ENCODE measurements at regions not wholly inside any gene's neighbourhood (a gene's known extent, or its start where the extent isn't known, plus 50 kb on each side); places are given as distances from the start of the nearest gene placed in this dataset.

- CTCF ChIA-PET, result no interaction called here
- H3K4me3 Mint-ChIP-seq, result no peak overlapping the region
- no peaks in the 10 kb centered on the region for H3K36me3 Mint-ChIP-seq
- no peaks in the 10 kb centered on the region for H3K4me1 Mint-ChIP-seq
- DNase-seq (no peak), ATAC-seq (no peak)
- no peaks in the 10 kb centered on the region for H3K27me3 Mint-ChIP-seq
- H3K27ac Mint-ChIP-seq, result no peak overlapping the region
- peaks cover 9% of the 10 kb centered on the region for H3K9me3 Mint-ChIP-seq (ENCODE audit: low read depth)
Observed at GRCh38 chr12:130216031-130216430, 53.8 kb downstream of the FZD10 start.

DNA sequence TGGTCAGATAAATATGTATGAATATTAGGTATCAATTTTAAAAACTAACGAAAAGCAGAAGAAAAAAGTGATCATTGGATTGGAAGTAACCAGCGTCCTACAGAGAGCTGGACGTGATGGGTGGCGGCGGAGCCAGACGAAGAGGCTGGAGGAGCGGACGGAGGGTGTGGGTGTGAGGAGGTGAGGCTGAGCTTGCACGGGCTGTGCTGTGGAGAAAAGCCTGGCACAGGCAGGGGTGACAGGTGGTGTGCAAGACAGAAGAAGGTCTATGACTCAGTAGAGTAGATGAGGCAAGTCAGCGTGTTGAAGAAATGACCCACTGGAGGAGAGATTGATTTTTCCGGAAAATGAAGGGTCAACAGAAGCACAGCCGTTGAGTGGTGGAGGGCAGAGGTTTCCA lies 56.4 kb downstream of the FZD10 start:
- Mint-ChIP-seq H3K36me3 (no peaks in the 10 kb centered on the region), H3K27ac (no peak overlapping the region), H3K27me3 (no peaks in the 10 kb centered on the region), H3K4me3 (no peak overlapping the region), H3K9me3 (ENCODE audit: low read depth) (peaks cover 9% of the 10 kb centered on the region), H3K4me1 (no peaks in the 10 kb centered on the region)
- ATAC-seq, result no peak
- CTCF ChIA-PET, result no interaction called here
- no peak for DNase-seq

DNA sequence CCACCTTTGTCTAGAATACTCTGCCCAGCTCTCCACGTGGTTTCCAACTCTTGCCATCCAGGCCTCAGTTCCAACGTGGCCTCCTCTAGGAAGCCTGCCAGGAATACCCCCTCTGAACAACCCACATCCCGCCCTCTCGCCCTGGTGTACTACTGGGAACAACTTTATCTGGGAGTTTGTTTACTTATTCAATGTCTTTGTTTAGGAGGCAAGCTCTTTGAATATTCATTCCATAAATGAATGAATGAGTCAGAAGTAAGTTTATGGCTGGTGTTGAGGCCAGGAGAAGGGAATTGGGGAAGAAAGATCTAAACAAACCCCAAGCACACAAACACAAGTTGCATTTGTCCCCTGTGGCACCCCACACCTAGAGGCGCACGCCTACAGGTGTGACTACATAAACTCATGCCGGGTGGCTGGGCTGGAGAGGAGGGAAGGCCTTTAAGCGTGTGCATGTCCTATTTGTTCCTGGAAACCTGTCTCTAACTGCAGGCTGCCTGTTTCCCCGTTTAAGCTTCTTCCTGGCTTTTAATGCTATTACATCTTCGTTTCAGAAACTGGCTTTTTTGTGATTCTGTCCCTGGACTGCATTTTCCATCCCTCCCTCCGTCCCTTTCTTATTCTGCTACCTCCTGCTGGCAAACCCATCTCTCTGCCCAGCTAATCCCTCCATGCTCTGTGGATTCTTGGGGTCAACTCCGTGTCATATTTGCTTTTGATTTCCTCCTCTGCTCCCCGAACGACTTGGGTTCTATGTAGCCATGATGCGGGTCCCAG lies 57.9 kb downstream of the FZD10 start:
- no peak overlapping the region for H3K4me3 Mint-ChIP-seq
- ATAC-seq, result no peak

GRCh38 chr12:130220706-130221100 lies 58.4 kb downstream of the FZD10 start:
- DNase-seq (no peak), ATAC-seq (no peak)
- Mint-ChIP-seq H3K27ac (no peak overlapping the region), H3K4me1 (no peaks in the 10 kb centered on the region), H3K36me3 (no peaks in the 10 kb centered on the region), H3K4me3 (no peak overlapping the region), H3K9me3 (ENCODE audit: low read depth) (peaks cover 5% of the 10 kb centered on the region), H3K27me3 (no peaks in the 10 kb centered on the region)
- CTCF ChIA-PET, result no interaction called here

More for the DNA sequence above, 57.9 kb downstream of the FZD10 start:
- Mint-ChIP-seq H3K9me3 (ENCODE audit: low read depth) (peaks cover 5% of the 10 kb centered on the region), H3K27me3 (no peaks in the 10 kb centered on the region), H3K4me1 (no peaks in the 10 kb centered on the region), H3K27ac (no peak overlapping the region), H3K36me3 (no peaks in the 10 kb centered on the region)
- no peak for DNase-seq
- CTCF ChIA-PET, result no interaction called here

GRCh38 chr12:130222519-130223218 lies 60.4 kb downstream of the FZD10 start:
- Mint-ChIP-seq H3K27me3 (no peaks in the 10 kb centered on the region), H3K27ac (no peak overlapping the region), H3K36me3 (no peaks in the 10 kb centered on the region), H3K4me1 (no peaks in the 10 kb centered on the region), H3K9me3 (ENCODE audit: low read depth) (peaks cover 7% of the 10 kb centered on the region), H3K4me3 (no peak overlapping the region)
- CTCF ChIA-PET, result no interaction called here
- ATAC-seq (no peak), DNase-seq (no peak)

DNA sequence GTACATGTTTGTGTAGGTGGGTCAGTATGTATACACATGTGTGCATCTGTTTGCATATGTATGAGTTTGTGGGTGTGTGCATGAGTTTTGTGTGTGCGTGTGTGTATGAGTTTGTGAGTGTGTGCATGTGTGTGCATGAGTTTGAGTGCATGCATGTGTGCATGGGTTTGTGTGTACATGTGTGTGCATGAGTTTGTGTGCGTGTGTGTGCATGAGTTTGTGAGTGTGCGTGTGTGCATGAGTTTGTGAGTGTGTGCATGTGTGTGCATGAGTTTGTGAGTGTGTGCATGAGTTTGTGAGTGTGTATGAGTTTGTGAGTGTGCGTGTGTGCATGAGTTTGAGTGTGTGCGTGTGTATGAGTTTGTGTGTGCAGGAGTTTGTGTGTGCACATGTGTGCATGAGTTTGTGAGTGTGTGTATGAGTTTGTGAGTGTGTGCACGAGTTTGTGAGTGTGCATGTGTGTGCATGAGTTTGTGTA lies 61.5 kb downstream of the FZD10 start:
- Mint-ChIP-seq H3K27me3 (no peaks in the 10 kb centered on the region), H3K27ac (no peak overlapping the region), H3K4me3 (no peak overlapping the region), H3K4me1 (no peaks in the 10 kb centered on the region), H3K36me3 (no peaks in the 10 kb centered on the region), H3K9me3 (ENCODE audit: low read depth) (peaks cover 2% of the 10 kb centered on the region)
- ATAC-seq (no peak), DNase-seq (no peak)
- CTCF ChIA-PET, result no interaction called here

GRCh38 chr12:130224613-130225012 lies 62.3 kb downstream of the FZD10 start:
- Mint-ChIP-seq H3K36me3 (no peaks in the 10 kb centered on the region), H3K9me3 (ENCODE audit: low read depth) (peaks cover 4% of the 10 kb centered on the region), H3K27me3 (no peaks in the 10 kb centered on the region), H3K27ac (no peak overlapping the region), H3K4me3 (no peak overlapping the region), H3K4me1 (no peaks in the 10 kb centered on the region)
- DNase-seq (no peak), ATAC-seq (no peak)
- CTCF ChIA-PET, result no interaction called here

- Mint-ChIP-seq H3K9me3 (ENCODE audit: low read depth) (peaks cover 6% of the 10 kb centered on the region), H3K4me3 (no peak overlapping the region), H3K27ac (no peak overlapping the region), H3K27me3 (no peaks in the 10 kb centered on the region), H3K4me1 (no peaks in the 10 kb centered on the region), H3K36me3 (no peaks in the 10 kb centered on the region)
- CTCF ChIA-PET, result no interaction called here
- no peak for ATAC-seq
- no peak for DNase-seq
Observed at GRCh38 chr12:130225347-130225746, 63.1 kb downstream of the FZD10 start.

DNA sequence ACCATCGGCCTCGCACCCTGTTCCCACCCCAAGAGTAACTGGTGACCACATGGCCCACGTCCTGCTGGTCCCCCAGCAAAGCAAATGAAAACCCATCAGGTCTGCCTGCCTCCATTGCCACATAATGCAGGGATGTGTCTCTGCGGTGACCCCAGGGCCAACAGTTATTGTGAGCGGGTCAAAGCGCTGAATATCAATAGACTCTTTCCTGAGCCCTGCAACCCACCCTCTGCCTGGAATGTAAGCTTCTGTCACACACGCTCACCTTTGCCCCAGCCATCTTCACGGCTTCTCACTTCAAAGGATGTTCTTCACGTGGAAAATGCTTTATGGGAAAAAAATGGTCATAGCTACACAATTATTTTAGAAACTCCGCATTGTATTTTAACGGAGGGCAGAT lies 63.9 kb downstream of the FZD10 start:
- H3K9me3 Mint-ChIP-seq (ENCODE audit: low read depth), result peaks cover 6% of the 10 kb centered on the region

GRCh38 chr12:130226771-130227170 lies 64.5 kb downstream of the FZD10 start:
- H3K27me3 Mint-ChIP-seq, result no peaks in the 10 kb centered on the region
- no peak overlapping the region for H3K4me3 Mint-ChIP-seq
- no peak for DNase-seq
- no peak overlapping the region for H3K27ac Mint-ChIP-seq
- CTCF ChIA-PET, result no interaction called here
- no peak for ATAC-seq
- H3K36me3 Mint-ChIP-seq, result no peaks in the 10 kb centered on the region
- H3K4me1 Mint-ChIP-seq, result no peaks in the 10 kb centered on the region
- peaks cover 6% of the 10 kb centered on the region for H3K9me3 Mint-ChIP-seq (ENCODE audit: low read depth)

More for the DNA sequence above, 63.9 kb downstream of the FZD10 start:
- CTCF ChIA-PET, result no interaction called here
- no peak overlapping the region for H3K27ac Mint-ChIP-seq
- H3K4me3 Mint-ChIP-seq, result no peak overlapping the region
- ATAC-seq, result no peak
- no peaks in the 10 kb centered on the region for H3K4me1 Mint-ChIP-seq
- no peaks in the 10 kb centered on the region for H3K36me3 Mint-ChIP-seq
- DNase-seq, result no peak
- H3K27me3 Mint-ChIP-seq, result no peaks in the 10 kb centered on the region

GRCh38 chr12:130227641-130228040 lies 65.4 kb downstream of the FZD10 start:
- Mint-ChIP-seq H3K4me1 (no peaks in the 10 kb centered on the region), H3K27ac (no peak overlapping the region), H3K27me3 (no peaks in the 10 kb centered on the region), H3K9me3 (ENCODE audit: low read depth) (peaks cover 10% of the 10 kb centered on the region), H3K36me3 (no peaks in the 10 kb centered on the region), H3K4me3 (no peak overlapping the region)
- DNase-seq (no peak), ATAC-seq (no peak)
- CTCF ChIA-PET, result no interaction called here

GRCh38 chr12:130236446-130236845 lies 74.2 kb downstream of the FZD10 start:
- Mint-ChIP-seq H3K4me3 (no peak overlapping the region), H3K36me3 (no peaks in the 10 kb centered on the region), H3K4me1 (no peaks in the 10 kb centered on the region), H3K27me3 (no peaks in the 10 kb centered on the region), H3K9me3 (ENCODE audit: low read depth) (peaks cover 4% of the 10 kb centered on the region), H3K27ac (no peak overlapping the region)
- CTCF ChIA-PET, result no interaction called here
- no peak for ATAC-seq
- DNase-seq, result no peak

DNA sequence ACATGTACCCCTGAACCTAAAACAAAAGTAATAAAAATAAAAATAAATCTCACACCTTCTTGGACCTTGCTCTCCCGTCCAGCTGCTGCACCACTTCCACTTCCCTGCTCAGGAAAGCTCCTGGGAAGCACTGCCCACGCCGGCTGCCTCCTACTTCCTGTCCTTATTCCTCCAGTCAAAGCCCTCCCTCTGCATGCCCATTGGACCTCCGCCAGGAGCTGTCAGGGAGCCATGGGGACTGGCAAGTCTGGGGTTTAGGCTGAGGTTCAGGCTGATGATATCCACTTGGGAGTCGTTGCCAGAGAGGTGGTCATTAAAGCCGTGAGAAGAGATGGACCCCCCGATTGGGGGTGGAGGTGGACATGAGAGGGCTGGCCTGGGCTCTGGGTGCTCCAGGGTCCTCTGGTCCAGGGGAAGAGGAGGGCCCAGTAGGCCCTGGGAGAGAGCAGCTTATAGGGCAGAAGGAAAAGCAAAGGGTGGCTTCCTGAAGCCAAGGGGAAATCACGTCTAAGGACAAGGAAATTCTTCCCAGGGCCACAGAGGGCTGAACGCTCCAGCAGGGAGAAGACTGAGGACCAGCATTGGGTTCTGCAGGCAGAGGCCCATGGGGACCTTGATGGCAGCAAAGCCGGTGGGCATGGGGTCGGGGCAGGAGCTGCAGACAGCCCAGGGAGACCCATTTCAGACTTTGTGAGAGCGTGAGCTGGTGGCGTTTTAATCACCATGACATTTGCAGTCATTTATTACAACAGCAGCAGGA lies 78.7 kb downstream of the FZD10 start:
- ATAC-seq (no peak), DNase-seq (no peak)
- no peaks in the 10 kb centered on the region for H3K36me3 Mint-ChIP-seq
- no peaks in the 10 kb centered on the region for H3K4me1 Mint-ChIP-seq
- peaks cover 5% of the 10 kb centered on the region for H3K9me3 Mint-ChIP-seq (ENCODE audit: low read depth)
- H3K27ac Mint-ChIP-seq, result no peak overlapping the region
- CTCF ChIA-PET, result no interaction called here
- no peaks in the 10 kb centered on the region for H3K27me3 Mint-ChIP-seq
- H3K4me3 Mint-ChIP-seq, result no peak overlapping the region

DNA sequence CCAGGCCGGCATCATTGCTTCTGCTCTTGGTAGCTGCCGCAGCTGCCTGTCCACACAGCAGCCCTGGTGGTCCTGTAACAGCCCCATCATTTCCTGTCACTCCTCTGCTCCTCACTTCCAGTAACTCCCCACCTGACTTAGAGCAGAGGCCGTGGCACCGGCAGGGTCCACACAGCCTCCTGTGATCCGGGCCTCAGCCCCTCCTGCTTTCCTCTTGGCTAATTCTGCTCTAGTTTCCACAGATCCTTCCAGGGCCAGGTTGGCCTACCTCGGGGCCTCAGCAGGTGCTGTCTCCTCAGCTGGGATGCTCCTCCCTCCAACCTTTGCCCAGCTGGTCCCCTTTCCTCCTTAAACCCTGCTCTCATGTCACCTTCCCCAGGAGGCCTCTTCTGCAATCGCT lies 80.2 kb downstream of the FZD10 start:
- Mint-ChIP-seq H3K4me3 (no peak overlapping the region), H3K27me3 (no peaks in the 10 kb centered on the region), H3K4me1 (no peaks in the 10 kb centered on the region), H3K36me3 (no peaks in the 10 kb centered on the region), H3K27ac (no peak overlapping the region), H3K9me3 (ENCODE audit: low read depth) (peaks cover 7% of the 10 kb centered on the region)
- CTCF ChIA-PET, result no interaction called here
- ATAC-seq (no peak), DNase-seq (no peak)
